Head of caudate nucleus (tissue), 42 donors: ENCODE measurements at regions not wholly inside any gene's neighbourhood (a gene's known extent, or its start where the extent isn't known, plus 50 kb on each side); places are given as distances from the start of the nearest gene placed in this dataset.

Source experiments
- DNase-seq, 42 donors: peaks; one replicate each; pipeline versions ENCODE4 v3.0.0 to v3.0.0-alpha.2; 2020 to 2021; ENCODE audit warnings: mixed read lengths in 7 of 42
- intact Hi-C: fragments of 100-400 bp; cut with DNase I; formaldehyde crosslinking; loops from one replicate; pipeline ENCODE4 v1.15.0; 2022

DNA sequence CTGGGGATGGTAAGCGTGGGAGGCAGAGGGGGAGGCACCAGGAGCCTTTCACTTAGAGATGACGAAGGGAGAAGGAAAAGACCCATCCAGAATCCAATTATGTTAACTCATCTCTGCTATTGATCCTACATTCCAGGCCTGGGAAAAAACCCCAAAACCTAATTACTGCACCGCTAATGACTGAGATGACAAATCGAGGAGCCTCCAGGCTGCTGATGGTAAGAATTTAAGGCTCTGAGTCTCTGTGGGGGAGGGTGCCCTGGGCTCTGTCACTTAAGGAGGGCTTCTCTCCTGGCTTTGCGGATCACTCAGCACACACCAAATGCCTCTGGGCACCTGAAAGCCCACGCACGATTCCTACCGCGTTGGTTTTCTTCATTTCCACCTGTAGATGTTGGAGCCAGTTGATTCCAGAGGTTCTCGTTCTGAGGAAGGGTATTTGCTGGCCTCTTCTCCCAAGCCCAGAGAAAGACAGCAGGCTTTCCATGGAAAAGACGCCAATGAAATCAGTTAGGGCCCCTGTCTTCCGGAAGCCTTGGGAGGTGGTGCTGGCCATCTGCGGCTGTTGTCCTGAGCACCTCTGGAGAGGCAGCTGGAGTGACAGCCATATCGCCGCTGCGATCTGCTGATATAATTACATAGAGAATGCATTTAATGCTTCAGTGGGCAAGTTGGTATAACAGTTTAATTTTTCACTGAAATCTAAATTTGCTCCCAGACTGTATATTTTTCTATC lies 751.2 kb downstream of the BRD1 start:
- peak in 1 of 42 donors; percentile 6 for DNase-seq
- intact Hi-C loops = no loop called here

DNA sequence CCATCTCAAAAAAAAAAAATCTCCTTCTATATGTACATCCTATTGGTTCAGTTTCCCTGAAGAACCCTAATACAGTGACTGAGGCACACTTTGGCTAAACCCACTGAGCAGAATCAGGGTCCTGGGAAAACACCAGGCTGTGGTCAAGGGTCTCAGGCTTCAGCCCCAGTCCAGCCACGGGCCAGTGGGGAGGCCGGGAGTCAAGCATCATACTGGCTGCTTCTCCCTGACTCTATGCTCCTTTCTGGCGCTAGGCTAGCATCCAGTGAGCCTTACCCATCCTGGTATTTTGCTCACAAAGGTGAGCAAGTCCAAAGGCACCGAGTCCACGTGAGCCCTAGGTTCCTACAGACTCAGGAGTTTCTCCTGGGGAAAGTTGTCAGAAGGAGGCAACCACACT lies 752.5 kb downstream of the BRD1 start:
- DNase-seq = no peak

DNA sequence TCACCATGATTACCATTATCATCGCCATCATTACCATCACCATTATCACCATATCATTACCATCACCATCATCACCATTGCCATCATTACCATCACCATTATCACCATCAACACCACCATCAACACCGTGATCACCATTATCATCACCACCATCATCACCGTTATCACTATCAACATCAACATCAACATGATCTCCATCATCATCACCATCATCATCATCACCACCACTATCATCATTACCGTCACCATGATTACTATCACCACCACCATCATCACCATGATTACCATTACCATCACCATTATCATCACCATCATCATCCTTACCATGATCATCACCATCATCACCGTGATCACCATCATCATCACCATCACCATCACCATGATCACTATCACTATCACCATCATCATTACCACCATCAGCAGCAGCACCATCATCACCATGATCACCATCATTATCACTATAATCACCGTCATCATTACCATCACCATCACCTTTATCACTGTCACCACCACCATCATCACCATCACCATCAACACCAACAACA lies 753.7 kb downstream of the BRD1 start:
- intact Hi-C loops = no loop called here

More for the DNA sequence above, 752.5 kb downstream of the BRD1 start:
- intact Hi-C loops = no loop called here

DNA sequence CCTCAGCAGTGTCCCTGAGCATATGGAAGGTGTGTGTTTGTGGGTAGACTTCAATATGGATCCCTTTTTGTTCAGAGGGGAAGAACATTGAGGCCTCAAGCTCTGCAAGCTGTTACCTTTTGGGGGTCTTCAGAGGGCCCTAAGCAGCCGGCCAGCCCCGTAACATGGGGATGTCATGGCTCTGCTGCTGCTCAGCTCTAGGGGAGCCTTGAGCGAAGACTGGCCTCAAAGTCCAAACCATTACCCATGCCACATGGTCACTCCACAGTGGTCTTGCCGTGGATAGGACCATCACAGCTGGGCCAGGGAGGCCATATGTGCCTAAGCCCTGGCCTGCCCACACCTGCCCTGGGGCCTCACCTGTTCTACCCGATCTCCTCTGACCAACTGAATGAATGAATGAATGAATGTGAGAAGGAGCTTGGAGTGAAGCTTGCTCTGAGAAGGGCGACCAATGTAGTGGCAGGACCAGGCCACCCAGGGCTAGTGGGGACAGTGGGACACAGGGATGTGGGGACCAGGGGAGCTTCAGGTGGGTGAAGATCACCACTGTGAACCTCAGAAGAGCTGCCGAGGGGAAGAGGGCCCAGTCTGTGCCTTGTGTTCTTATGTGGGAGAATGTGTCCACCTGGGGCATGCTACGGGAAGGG lies 754.6 kb downstream of the BRD1 start:
- peak in 1 of 42 donors; percentile 7 for DNase-seq
- intact Hi-C loops = no loop called here

More for the DNA sequence above, 753.7 kb downstream of the BRD1 start:
- DNase-seq = no peak

DNA sequence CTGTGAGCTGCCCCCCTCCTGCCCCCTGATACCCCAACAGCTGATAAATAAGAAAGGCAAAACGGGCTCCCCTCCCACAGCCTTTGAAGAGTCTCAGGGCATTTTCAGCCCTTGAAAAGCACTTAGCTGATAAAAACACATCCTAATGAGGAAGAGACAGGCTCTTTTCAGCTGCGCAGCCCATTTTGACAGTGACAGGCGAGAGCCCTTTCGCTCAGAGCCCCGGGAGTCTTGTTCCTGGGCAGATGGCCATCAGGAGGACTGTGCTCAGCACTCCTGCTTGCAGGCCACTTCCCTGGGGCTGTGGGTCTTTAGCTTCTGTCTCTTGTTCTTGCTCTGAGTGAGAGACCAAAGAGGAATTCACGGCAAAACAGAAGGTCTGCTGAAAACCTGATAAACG lies 757.2 kb downstream of the BRD1 start:
- intact Hi-C loops = no loop called here
- peak in 1 of 42 donors; percentile 7 for DNase-seq

DNA sequence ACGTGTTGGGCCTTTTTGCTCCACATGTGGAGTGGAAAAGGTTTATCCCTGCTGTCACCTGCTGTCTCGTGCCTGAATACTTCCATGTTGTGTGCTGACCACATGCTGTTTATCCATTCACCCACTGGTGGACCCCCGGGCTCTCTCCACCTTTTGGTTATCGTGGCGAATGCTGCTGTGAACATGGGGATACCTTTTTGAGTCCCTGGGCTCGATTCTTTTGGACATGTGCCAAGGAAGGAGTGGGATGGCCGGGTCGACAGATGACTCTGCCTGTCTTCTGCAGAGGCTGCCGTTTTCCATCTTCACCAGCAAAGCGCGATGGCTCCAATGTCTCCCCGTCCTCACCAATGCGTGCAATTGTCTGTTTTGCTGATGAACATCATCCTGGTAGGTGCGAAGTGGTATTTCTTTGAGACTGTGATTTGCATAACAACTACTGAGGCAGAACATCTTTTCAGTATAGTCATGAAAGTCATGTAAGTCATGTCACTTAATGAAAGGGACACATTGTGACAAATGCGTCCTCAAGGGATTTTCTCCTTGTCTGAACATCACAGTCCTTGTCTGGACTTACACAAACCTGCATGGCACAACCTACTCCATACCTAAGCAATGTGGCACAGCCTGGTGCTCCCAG lies 758.7 kb downstream of the BRD1 start:
- peak in 2 of 42 donors; percentile 13 to 24 for DNase-seq
- intact Hi-C loops = no loop called here

DNA sequence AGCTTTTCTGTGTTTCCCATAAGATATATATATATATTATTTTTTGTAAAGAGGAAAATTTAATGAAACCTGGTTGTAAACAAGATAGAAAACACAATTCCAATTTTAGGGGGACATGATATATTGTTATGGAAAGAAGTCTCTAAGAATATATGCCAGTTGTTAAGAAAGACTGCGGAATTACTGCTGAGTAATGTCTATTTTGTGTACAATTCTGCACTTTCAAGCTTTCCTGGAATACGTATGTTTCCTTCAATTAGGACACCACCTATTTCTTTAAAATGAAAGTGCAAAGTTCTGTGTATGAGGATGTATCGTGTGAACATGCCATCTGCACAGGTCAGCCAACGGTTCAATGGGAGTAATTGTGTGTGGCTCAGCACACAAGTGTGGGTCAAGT lies 760.2 kb downstream of the BRD1 start:
- no peak for DNase-seq
- intact Hi-C loops = no loop called here

DNA sequence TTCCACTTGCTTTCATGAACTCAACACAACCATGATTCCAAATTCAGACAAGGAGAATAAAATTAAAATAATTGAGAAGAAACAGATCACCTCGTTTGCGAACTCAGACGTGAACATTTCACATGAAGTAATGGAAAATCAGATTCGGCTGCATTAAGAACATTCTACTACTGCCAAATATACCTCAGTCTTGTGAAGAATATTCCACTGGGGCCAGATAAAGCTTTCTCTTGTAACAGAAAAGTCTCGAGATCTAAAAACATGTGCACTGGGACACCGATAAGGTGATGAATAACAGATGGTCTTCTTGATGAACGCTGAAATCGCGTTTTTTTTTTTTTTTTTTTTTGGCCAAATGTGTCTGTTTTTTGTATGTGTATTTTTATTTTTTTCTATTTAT lies 761.1 kb downstream of the BRD1 start:
- no peak for DNase-seq
- intact Hi-C loops = no loop called here

DNA sequence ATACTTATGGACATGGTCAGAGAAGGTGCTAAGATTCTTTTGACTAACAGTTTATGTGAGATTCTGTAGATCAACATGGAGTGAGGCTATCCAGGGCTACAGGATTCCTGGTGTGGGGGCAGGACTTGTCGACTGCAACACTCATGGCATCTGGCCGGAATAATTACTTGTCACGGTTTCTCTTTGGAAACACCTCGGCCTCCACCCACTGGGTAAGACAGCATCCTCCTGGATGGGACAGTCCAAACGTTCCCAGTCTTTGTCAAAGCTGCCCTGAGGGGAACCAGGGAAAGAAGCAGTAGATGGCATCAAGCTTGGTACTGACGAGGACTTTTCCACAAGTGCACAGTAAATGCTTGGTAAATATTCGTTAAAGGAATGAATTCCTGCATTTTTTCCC lies 762.8 kb downstream of the BRD1 start:
- DNase-seq = peak in 1 of 42 donors; percentile 6
- intact Hi-C loops = no loop called here

DNA sequence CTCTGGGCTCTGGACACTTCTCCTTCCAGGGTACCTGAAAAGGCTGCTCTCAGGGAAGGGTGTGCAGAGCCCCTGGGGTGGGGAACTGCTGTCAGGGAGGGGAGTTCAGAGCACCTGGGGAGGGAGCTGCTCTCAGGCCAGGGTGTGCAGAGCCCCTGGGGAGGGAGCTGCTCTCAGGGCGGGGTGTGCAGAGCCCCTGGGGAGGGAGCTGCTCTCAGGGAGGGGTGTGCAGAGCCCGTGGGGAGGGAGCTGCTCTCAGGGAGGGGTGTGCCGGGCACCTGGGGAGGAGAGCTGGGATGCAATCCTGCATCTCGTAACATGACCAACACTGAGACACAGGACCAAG lies 764.2 kb downstream of the BRD1 start:
- intact Hi-C loops = no loop called here
- peak in 1 of 42 donors; percentile 5 for DNase-seq

DNA sequence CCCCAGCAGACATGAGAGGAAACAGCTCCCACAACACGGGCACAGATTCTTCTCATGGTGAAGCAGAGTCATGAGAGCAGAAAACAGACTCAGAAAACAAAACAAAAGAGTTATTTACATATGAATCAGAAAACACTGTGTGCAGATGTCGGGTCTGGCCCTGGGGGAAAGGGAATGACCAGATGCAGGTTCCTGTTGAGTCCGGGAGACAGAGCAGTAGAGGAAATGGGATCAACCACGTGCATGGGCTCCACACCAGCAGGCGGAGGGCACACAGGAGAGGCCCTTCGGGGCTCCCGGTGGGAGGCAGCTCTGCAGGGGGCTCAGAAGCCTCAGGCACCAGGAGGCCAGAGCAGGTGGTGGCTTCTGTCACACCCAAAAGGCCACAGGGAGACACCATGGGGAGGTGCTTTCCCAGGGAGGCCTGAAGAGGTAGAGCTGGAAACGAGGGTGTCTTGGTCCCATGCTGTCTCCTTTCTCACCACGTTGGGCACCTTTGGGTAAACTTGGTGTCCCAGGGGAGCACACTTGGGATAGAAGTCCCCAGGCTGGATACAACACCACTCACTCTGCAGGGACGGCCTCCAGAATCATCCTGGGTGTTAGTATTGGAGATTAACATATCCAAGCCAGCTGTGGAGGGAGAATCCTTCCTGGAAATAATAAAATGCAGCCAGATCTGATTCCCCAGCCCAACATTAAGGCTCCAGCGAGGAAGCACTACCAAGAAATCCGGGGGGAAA lies 764.7 kb downstream of the BRD1 start:
- peak in 1 of 42 donors; percentile 22 for DNase-seq
- intact Hi-C loops = no loop called here

DNA sequence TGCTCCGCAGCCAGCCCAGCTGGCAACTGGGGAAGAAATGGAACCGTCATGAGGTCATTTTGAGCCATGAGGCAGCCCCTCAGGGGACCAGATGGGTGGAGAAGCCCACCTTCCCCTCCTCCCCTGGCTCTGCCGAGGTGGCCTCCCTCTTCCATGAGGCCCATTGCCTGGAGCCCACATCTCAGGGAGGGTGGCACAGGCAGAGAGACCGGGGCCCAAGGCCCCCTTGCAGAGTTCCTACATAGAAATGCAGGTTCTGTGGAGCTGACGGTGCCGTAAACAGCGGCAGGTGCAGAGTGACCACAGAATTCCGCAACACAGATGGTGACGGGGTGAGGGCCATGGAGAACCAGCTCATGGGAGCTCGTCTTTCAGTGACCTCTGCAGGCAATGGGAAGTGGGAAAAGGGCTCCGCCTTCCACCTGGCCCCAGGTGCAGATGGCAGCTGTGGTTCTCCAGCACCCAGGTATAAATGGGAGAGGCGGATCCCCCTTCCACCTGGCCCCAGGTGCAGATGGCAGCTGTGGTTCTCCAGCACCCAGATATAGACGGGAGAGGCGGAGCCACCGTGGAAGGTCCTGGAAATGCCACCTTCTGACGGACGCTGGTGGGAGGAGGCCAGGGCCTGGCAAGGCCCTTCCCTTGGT lies 765.4 kb downstream of the BRD1 start:
- DNase-seq = peak in 1 of 42 donors; percentile 28
- intact Hi-C loops = no loop called here

DNA sequence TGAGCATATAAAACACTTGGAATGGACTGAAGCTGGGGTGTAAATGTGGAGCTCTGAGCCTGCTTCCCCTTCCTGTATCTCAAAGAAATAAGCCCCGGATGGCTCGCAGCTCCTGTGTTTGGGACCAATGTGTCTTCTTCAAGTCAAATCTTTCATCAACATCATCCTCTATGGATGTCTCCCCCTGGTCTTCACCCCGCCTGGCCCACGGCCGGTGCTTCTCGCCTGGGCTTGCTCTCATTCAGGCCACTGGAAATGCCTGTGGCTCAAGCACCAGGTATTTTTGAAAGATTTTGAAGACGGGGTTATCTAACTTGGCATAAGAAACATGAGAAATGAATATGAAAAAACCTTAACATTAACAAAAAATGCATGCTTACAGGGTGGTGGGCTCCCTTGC lies 769.8 kb downstream of the BRD1 start:
- DNase-seq = peak in 1 of 42 donors; percentile 6
- intact Hi-C loops = no loop called here

DNA sequence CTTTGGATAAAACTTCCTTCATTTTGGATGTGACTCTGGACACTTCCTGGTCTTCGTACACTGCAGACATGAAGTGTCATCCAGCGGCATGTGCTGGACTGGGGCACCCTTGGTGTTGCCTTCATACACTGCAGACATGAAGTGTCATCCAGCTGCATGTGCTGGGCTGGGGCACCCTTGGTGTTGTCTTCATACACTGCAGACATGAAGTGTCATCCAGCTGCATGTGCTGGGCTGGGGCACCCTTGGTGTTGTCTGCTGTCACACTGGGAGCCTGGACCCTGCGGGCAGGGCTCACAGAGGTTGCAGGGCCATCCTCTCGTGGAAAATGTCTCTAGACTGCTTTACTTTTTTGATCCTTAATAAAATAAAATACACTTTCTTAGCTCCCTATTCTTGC lies 771.4 kb downstream of the BRD1 start:
- intact Hi-C loops = no loop called here

DNA sequence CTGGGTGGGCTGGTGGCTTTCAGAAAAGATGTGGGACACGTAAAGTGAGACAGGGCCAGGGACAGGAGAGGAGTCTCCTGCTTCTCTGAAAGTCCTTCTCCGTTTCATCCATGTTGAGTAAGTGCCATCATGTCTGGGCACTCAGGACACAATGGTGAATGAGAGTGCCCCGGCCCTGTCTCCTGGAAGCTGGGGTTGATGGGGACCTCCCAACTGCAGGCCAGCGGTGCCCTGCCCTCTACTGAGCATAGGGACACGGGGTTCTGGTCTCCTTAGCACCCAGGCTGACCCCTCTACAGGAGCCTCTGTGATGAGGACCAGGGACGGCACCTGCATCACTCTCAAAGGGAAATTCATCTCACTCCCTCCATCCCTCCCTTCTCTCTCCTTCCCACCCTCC lies 772.3 kb downstream of the BRD1 start:
- DNase-seq = peak in 2 of 42 donors; percentile 12 to 24
- intact Hi-C loops = no loop called here

More for the DNA sequence above, 771.4 kb downstream of the BRD1 start:
- DNase-seq = peak in 1 of 42 donors; percentile 1

DNA sequence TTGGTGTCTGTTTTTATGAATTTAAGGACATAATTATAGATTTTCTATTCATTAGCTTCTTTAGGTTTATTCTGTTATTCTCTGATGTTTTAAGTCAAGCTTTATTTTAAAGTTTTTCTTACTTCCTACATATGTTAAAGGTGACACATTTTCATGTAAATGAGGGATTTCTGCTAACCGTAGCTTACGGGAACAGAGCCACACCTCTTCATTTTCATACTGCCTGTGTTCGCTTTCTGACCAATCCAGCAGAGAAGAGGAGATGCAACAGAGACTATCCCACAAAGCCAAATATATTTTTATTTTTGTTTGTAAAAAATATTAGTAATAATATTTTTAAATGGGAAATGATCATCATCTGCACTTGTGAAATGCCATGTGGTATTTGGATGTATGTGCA lies 774.1 kb downstream of the BRD1 start:
- intact Hi-C loops = no loop called here
- no peak for DNase-seq

DNA sequence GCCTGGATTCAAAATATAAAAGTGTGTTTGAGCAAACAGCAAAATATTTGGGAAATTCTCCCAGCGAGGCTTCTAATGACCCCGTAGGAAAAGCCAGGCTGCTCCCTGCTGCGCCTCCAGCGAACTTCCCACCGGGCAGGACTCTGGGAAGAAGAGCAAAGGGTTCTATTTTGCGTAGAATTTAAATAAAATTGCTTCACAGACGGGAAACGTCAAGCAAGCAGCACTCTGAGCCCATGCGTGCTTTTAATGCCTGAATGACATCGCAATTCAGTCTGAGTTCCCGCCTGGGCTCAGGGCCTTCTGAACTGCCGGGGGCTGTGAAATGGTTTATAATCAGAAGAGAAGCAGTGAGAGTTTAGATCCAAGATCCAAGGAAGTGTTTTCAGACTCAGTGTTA lies 775.1 kb downstream of the BRD1 start:
- intact Hi-C loops = no loop called here
- peak in 1 of 42 donors; percentile 28 for DNase-seq

DNA sequence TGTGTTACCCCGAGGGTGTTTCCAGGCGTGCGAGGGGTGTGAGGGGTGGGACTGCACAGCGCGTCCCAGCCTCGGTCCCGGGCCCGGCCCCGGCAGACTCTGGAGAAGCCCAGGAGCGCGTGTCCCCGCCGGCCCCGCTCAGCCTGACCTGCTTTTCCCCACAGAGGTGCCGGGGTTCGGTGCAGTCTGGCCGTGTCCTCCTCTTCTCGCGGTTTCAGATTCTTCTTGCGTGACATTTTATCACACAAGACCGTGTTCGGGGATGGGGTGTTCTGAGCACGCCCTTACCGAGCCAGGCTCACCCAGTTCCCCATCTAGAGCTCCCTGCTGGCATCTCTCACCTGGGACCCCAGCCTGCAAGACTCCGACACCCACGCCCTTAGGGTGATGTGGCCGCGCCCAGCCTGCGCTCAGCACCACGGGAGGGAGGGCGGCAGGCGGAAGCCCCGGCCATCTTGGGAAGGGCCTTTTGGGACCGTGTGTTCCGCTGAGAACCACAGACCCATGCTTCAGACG lies 775.6 kb downstream of the BRD1 start:
- intact Hi-C loops = no loop called here
- DNase-seq = peak in 27 of 42 donors; percentile 20 to 79 (median 48)
